ENCODE measurements at regions not wholly inside any gene's neighbourhood (a gene's known extent, or its start where the extent isn't known, plus 50 kb on each side); places are given as distances from the start of the nearest gene placed in this dataset.
A peak's percentile ranks its signal among the peaks of the same experiment; 100 is the strongest.

DNA sequence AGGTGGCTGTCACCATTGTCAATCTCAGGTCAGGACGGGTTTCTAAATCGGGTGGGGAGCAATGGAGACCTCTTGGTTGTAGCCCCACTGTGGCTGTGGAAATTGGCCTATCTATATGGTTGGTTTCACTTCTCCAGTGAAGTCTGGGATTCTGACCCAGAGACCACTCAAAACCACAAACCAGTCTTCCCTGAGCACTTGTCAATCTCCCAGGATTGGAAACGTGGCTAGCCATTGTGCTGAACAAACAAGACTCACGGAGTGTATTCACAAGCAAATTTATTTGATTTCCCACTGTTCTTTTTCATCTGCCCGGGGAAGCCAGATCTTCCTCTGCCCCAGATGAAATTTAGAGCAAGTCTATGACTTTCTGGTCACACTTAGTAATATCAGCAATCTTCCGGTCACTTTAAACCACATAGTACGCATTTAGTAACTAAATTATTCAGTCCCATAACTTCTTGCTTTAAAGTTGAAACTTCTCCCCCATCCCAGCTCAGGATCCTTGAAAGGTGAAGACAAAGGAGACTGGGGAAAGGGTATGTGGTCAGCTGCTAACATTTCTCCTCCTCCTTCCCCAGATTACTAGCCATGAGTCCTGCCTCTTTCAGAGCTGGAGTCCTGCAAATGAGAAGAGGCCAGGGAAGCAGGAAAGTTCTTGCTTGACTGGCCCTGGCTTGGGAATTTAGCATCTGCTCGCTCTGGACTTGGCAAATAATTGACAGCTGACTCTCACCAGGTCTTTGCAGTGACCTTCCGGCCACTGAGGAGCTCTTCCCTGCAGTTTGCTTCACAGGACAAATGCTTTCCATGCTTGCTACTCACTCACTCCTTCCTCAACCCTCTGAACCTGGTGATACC lies 123.2 kb upstream of the MAX start:
- DNase-seq = no peak

DNA sequence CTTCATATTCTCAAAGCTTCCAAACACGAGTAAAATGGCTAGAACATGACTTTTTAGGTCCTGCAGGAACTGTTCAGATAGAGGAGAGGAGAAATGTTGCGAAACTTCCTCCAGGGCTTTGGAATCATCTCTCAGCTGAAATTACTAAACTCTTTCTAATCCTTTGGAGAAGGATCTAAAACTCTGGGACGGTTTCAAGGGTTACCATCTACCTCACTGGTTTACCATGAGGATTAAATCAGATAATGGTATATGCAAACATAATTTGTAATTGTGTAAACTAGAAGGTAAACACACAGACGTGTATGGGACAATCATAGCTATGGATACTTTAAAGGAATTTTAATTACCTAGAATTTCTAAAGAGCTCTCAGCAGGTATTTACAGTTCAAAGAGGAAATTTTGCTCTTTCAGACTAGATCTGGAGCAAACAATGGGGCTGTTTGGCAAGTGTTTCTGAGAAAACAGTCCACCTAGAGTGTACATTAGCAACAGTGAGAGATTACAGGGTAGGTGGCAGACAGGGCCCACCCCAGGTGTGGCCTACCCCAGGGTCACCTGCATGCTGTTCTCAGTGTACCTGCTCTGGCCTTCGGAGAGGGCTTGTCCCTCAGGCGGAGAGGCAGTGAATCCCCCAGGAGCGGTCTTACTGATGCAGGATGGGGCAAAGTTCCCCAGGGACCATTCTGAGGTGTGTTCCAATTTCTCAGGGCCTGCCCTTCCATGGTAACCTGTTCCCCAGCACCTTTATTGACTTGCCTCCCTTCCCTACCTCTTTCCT lies 124.7 kb upstream of the MAX start:
- no peak for DNase-seq

DNA sequence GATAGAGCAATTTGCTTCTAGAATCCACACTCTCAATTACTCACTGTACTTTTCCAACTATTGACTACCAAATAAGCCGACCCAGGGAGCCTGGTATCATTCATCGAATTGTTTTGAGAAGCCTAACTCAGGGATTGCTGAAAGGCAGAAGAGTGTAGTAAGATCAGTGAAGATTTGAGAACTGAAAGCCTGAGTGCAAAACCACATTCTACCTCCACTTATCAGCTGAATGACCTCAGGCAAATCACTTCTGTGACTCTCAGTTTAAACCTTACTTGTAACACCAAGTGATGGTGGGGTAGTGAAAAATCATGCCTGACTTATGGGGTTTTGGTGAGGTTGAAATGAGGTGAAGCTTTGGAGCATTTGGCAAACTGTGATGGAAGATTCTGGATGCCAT lies 126.1 kb upstream of the MAX start:
- no peak for DNase-seq

DNA sequence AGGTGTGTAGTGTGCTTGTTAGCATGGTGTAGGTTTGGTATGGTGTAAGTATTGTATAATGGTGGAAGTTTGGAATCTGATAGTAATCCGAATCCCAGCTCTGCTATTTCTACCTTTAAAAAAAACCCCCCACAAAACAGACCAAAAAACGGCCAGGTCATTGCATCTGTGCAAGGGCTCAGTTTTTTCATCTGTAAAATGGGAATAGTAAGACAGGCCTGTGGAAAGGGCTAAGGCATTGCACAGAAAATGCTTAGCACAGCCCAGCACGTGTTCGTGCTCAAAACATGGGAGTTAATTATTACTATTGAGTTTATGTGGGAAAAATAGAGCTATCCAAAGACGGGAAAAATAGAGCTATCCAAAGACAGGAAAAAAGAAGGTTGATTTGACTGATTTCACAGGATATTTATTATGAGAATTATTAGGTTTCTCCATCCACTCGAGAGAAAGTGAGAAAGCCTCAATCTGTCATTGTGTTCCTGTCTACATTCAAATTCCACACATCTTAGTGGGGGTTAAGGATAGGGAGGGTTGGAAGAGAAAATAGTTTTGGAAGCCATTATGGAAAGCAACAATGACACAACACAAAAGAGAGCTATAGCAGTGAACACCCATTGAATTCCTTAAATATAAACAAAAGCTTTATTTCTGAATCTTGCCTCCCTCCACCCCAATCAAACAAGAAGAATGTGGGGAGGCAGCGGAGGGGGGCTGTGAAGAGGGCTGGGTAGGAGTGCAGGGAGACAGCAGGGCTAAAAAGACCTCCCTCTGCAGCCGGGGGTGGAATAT lies 126.8 kb upstream of the MAX start:
- DNase-seq = no peak

DNA sequence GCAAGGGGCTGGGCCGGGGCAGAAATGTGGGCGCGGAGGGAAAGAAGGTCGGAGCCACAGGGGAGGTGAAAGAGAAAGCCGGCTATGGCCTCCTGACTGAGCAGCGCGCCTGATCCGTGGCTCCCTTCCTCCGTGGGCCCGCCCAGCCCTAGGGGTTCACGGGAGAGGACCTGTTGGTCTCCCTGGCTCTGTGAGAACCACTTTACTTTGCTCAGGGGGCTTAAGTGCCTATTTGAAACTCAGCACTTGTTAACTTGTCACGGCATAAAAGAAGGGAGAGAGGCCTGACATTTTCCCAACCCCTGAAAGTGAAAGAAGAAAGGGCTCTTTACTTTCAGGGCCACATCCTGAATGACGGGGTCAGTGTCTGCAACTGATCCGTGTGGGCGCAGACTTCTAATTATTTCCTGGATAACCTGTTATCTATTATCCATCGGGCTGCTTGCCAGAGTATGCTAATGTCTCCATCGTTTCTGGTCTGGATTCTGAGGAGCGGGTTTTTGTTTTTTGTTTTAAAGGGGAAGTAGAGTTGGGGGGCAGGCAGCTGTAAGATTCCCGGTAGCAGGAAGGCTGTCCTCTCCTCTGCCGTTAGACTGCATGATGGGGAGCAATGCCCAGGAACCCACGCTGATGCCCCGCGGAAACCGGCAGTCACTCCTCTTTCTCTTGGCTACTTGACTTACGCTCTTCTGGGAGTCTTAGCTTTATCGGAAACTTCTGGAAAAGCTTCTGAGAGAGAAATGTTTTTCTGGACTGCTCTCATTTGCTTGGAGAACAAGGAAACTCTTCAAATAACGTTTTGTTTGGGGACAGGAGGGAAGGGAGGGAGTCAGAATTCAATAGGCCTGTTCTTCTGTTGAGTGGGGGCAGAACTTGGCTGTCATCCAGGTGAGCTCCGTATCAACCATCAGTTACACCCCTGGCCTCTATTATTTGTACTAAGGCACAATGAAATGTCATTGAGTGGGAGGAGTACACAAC lies 127.7 kb upstream of the MAX start:
- peak; percentile 16 for DNase-seq

DNA sequence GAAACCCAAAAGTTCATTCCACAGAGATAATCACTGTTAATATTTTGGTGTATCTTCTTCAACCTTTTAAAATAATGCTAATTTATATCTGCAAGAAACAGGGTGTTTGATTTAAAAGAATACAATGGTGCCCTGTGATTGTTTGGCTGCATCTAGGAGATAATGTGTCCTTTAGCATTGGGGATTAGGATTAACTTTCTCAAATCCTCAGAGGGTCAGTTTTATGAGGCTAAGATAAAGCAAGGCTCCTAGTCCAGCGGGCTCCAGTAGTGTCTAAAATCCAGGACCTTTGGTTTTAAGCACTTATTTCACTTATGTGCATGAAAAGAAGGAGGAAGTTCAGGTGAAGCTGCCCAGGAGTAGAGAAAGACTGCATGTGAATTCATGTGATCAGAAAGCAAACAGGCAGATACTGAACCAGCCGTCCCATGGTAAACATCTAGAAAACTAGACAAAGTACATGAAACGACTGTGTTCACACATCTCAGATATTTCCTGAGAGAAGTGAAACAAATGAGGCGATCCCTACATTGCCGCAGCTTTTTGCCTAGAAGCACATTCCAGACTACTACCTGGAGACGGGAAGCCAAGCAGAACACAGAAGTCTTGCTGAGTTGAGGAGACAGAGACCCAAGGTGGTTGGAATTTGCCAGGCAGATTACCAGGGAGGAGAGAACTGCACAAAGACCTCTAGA lies 129.1 kb upstream of the MAX start:
- no peak for DNase-seq

DNA sequence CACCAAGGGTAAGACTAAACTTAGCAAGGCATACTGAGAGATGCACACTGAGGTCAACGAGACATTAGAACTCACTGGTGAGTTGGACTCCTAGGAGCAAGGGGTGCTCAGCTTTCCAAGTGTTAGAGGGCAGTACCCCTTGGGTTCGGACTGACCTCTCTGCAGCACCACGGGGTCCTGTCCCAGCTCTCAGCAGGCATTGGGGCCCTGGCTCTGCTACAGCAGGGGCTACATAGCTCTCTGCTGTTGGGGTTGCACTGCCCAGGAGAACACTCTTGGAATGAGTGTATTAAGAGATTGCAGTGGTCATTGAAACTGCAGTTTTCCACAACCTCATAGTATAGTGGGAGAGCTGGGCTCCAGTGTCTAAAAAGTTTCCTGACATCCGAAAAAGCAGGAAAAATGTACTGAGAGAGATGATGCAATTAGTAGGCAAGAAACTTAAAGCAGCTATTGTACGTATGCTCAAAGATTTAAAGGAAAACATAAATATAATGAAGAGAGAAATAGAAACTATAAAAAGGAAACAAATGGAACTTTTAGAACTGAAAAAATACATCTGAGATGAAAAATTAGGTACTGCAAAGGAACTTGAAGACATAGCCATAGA lies 132.5 kb upstream of the MAX start:
- DNase-seq = no peak

DNA sequence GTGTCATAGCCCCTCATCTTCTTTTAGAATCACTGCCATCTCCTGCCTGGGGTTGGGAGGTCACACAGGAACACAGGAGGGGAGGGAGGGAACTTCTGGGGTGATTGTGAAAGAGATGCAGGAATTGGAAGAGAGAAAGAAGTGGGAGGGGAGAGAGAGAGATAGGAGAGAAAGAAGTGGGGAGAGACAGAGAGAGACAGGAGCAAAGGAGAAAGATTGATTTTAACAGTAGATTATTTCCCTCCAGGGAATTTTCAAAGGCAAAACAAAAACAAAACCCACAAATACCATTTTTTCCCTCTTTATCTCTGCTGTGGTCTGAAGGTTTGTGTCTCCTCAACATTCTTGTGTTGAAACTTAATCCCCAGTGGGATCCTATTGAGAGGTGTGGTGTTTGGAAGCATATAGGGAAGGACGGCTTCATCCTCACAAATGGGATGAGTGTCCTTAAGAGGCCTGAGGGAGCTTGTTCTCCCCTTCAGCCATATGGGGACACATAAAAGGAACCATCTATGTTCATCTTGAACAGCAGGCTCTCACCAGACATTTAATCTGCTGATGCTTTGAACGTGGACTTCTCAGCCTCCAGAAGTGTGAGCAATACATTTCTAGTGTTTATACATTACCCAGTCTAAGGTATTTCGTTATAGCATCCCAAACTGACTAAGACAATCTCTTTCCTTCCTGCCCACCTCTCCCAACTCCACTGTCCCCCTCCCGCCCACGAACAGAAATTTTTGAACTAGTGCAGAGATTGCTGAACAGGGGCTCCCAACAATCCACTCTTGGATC lies 134.9 kb upstream of the MAX start:
- DNase-seq = no peak

DNA sequence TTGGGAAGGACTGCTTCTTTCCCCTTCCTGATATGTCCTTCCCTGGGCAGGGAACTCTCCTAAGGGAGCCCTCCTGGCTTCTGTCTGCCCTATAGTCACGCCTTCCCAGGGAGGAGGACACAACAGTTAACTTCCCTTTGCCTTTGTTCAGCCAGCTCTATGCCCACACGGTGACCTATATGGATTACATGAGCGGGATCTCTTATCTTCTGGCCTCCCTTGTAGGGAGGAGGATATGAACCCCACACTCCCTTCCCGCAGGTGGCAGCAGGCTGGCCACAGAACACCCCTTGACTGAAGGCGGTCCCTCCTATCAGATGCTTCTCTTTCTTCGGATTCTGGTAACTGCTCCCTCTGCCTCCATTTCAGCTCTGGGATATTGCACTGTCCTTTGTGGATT lies 135.6 kb upstream of the MAX start:
- DNase-seq = no peak

DNA sequence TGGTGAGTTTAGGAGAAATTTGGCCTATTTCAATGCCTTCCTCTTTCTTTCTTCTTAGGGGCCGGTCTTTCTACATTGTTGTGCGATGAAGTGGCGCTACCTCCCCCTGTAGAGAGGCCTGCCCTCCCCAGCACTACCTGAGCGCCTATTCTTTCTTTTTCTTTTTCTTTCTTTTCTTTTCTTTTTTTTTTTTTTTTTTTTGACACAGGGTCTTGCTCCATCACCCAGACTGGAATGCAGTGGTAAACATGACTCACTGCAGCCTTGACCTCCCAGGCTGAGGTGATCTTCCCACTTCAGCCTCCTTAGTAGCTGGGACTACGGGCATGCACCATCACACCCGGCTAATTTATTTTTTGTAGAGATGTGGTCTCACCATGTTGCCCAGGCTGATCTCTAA lies 136.1 kb upstream of the MAX start:
- DNase-seq = no peak

DNA sequence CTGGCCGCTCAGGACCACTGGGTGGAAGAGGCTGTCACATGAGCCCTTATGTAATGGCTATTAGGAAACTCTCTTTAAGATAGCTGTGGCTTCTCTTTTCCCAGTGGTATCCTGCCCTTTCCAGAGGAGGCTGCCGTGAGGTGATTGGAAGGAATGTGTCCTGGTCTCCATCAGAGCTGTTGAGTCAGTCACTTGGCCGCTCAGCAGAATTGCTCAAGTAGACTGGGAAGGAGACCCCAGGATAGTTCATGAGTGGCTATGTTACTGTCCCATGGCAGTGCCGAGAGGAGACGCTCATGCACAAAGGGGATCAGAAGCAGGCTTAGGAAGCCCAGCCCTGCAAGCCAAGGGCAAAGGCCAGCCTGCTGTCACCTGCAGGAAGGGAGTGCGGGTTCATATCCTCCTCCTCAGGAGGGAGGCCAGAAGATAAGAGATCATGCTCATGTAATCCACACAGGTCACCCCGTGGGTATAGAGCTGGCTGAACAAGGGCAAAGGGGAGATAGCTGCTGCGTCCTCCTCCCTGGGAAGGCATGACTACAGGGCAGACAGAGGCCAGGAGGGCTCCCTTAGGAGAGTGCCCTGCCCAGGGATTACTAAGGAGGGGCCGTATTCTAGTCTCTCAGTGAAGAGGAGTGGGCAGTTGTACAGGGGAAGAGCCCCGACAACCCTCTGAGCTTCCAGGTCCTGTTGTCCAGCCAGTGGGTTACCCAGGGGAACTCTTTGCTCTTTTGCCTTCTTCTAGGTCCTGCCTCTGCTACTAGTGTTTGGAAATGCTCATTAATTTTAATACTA lies 137.0 kb upstream of the MAX start:
- no peak for DNase-seq

DNA sequence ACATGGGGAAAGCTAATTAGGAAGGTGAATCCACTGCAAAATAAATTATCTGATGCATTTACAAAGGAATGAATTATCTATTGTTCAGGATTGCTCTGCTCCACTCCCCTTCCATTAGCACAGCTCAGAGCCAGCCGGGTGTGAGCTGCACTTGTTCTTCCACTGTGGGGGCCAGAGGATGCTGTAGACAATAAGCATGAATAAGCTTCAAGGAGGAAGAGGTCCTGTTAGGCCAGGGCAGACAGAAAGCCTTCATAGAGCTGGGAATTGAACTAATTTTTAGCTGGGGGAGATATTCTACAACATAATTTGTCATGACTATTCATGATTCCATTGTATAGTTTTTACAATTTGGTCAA lies 137.6 kb upstream of the MAX start:
- DNase-seq = no peak

DNA sequence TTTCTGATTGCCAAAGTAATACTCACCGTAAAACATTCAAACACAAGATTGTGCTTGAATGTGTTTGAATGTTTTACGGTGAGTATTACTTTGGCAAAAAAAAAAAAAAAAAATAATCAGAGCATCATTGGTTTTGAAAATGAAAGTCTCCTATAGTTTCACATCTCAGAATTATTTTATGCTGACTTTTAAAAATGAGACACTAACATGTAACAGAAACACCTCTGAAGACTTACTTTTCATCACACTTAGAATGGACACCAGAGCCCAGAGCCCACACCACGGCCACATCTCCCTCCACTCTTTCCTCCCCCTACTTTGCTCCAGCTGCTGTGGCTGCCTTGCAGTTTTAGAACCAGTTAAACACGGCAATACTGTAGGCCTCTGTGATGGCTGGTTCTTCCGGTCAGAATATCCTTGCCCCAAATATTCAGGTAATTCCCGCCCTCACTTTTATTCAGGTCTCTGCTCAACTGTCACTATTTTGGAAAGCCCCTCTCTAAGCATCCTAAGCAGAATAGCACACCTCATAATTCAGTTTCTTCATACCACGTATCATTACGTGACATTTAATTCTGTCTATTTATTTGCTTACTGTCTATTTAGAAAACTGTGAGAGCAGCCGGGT lies 138.9 kb upstream of the MAX start:
- no peak for DNase-seq

DNA sequence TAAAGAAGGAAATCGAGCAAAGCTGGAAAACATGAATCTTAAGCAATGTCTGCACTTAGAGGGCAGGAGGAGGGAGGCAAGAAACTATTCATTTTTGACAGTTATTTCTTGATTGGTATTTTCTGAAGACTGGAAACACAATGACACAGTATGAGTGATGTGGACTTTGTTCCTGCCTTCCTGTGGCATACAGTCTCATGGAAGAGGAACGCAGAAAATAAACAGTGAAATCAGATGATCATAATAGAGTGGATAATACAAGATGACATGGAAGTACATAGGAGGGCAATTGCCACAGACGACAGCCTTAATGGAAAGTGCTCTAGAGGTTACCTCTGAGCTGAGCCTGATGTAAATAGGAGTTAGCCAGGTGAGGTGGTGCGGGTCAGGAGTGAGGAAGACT lies 140.4 kb upstream of the MAX start:
- DNase-seq = no peak

DNA sequence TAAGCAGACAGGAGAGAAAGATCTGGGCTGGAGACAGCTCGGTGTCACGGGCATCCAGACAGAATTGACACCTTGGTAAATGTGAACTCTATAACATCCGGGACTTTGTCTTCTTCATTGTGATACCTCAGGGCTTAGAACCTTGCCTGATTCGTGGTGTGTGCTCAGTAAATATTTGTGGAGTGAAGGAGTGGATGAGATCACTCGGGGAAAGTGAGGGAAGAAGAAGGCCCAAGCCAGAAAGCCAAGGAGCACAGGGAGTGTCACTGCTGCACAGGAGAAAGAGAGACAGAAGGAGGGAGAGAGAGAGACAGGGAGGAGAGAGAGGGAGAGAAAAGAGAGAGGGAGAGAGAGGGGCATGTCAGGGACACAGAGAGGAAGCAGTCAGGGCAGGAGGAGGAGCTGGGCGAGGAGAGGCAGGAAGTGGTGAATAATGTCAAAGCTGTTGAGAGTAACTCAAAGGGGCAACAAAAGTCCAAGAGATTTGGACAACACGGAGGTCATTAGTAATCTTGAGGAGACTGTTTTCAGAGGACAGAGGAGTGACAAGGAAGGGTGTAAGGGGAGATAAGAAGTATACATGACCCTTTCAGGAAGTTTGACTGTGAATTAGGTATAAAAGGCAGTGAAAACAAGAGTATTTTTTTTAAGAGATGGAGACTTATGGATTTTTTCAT lies 141.6 kb upstream of the MAX start:
- DNase-seq = peak; percentile 27

DNA sequence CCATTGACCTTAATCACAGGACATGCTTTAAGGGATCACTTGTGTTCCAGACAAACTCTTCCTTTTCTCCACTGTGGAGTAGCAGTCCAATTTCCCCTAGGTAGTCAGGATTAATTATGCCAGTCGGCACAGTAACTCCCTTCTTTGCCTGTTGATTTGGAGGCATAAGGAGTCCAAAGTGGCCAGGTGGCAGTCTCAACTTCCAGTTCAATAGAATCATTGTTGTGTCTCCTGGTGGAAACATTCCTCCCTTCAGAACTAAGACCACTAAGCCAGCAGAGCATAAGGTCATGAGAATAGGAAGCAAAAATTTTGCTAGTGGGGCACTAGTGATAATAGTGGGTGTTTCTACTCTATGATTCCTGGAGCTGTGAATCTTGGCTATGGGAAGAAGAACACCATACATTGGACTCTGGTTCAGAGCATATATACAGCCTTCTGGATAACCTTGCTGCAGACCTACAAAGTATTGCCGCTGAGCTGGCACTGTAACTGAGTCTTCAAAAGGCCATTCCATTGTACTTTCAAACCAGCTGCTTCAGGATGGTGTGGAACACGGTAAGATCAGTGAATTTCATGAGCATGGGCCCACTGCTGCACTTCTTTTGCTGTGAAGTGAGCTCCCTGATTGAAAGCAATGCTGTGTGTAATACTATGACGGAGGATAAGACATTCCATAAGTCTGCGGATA lies 147.3 kb upstream of the MAX start:
- no peak for DNase-seq

DNA sequence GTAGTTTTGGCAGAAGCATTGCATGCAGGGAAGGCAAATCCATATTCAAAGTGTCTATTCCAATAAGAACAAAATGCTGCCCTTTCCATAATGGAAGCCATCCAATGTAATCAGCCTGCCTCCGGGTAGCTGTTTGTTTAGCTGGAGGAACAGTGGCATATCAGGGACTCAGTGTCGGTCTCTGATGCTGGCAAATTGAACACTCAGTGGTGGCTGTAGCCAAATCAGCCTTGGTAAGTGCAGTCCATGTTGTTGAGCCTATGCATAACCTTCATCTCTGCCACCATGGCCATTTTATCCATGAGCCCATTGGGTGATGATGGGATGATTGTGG lies 147.8 kb upstream of the MAX start:
- no peak for DNase-seq

DNA sequence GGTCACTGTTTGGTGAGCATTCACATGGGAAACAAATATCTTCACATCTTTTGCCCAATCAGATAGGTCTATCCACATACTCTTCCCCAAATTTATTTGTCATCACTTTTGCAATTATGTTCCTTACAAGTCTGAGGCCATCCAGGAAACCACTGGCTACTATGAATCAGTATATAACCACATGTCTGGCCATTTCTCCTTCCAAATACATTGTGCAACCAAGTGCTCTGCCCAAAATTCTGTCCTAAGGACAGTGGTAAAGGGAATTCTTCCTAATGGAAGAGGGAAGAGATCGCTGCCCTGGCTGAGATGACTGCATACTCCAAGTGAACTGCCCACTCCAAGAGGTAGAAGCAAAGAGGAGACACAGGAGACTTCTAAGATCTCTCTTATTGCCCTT lies 148.9 kb upstream of the MAX start:
- no peak for DNase-seq
